BJ (cell line): ENCODE measurements at regions not wholly inside any gene's neighbourhood (a gene's known extent, or its start where the extent isn't known, plus 50 kb on each side); places are given as distances from the start of the nearest gene placed in this dataset.

Experiments used
- CTCF ChIA-PET: fragments of 350-600 bp; formaldehyde crosslinking; extraction: SDS; loops from one replicate; lab custom pipeline; 2021; ENCODE audit warnings: antibody characterized with exemption, inconsistent platforms; lab: Yijun Ruan, JAX
- POLR2A ChIA-PET: fragments of 300-600 bp; sonication (Branson Sonifier 250); formaldehyde crosslinking; extraction: SDS; loops from one replicate; lab custom pipeline; 2021; ENCODE audit warnings: antibody characterized with exemption; lab: Charles Lee
- DNase-seq: peaks from one replicate; pipeline ENCODE4 v3.0.0-alpha.2; 2011; ENCODE audit warnings: low read depth
- H3K27me3 ChIP-seq: 2 replicates; pipeline ENCODE4 v1.6.0; 2011; ENCODE audit warnings: low read length; ENCODE audit not compliant: control insufficient read depth, insufficient read depth
- H3K36me3 ChIP-seq: 2 replicates; pipeline ENCODE4 v1.5.1; 2011; ENCODE audit warnings: low read length; ENCODE audit not compliant: control insufficient read depth, insufficient read depth
- H3K4me3 ChIP-seq: 2 replicates; pipeline ENCODE4 v1.5.1; 2011; ENCODE audit warnings: low read depth, mild to moderate bottlenecking, control low read depth, low read length
- CTCF ChIP-seq: IDR thresholded peaks from 2 replicates; pipeline ENCODE4 v1.5.1; 2011; ENCODE audit warnings: low read depth, mild to moderate bottlenecking, control low read depth, inconsistent platforms, low read length, moderate library complexity; ENCODE audit not compliant: insufficient read depth

- no peaks in the 10 kb centered on the region for H3K36me3 ChIP-seq
- CTCF ChIA-PET, result interaction anchor here (1.0 kb wide), 1 partner anchor 9 kb away, joined by 3 read pairs; no protein-coding TSS in a partner anchor
- H3K4me3 ChIP-seq, result no peak overlapping the region
- no peak for DNase-seq
- H3K27me3 ChIP-seq, result 0 out of 2 replicates have a peak, but pooled peaks cover 1% of the 10 kb centered on the region
- TF ChIP-seq CTCF, result no peak
- POLR2A ChIA-PET, result no interaction called here
Measured at GRCh38 chr10:47209466-47209865, 90.5 kb upstream of the GDF10 start.

- no peak for DNase-seq
- ChIA-PET POLR2A (no interaction called here), CTCF (interaction anchor here (0.9 kb wide), 1 partner anchor 12 kb away, joined by 3 read pairs; no protein-coding TSS in a partner anchor)
- Histone ChIP-seq H3K36me3 (no peaks in the 10 kb centered on the region), H3K27me3 (peaks cover 2% of the 10 kb centered on the region; the same call in 1 of the 2 replicates), H3K4me3 (no peak overlapping the region)
- no peak for TF ChIP-seq CTCF
Measured at GRCh38 chr10:47214520-47214919, 85.5 kb upstream of the GDF10 start.

- ChIA-PET CTCF (interaction anchor here (0.9 kb wide), 1 partner anchor 170 kb away, joined by 3 read pairs; no protein-coding TSS in a partner anchor), POLR2A (no interaction called here)
- H3K36me3 ChIP-seq, result no peaks in the 10 kb centered on the region
- peaks cover 2% of the 10 kb centered on the region; the same call in 1 of the 2 replicates for H3K27me3 ChIP-seq
- DNase-seq, result no peak
- H3K4me3 ChIP-seq, result no peak overlapping the region
- TF ChIP-seq CTCF, result no peak
Measured at GRCh38 chr10:47217113-47217512, 82.9 kb upstream of the GDF10 start.

GRCh38 chr10:47218803-47219202 is 81.2 kb upstream of the GDF10 start:
- POLR2A ChIA-PET, result no interaction called here
- TF ChIP-seq CTCF, result no peak
- DNase-seq, result no peak
- CTCF ChIA-PET, result interaction anchor here (0.9 to 1.3 kb wide), 3 partner anchors 9 to 171 kb away, joined by 3 to 4 read pairs (median 3); no protein-coding TSS in a partner anchor
- peaks cover 2% of the 10 kb centered on the region; the same call in 1 of the 2 replicates for H3K27me3 ChIP-seq
- no peaks in the 10 kb centered on the region for H3K36me3 ChIP-seq
- no peak overlapping the region for H3K4me3 ChIP-seq

- POLR2A ChIA-PET, result no interaction called here
- Histone ChIP-seq H3K27me3 (peaks cover 5% of the 10 kb centered on the region), H3K36me3 (no peaks in the 10 kb centered on the region), H3K4me3 (no peak overlapping the region)
- DNase-seq, result no peak
- TF ChIP-seq CTCF, result no peak
- CTCF ChIA-PET, result interaction anchor here (1.4 to 2.6 kb wide), 2 partner anchors 11 to 198 kb away, joined by 3 to 9 read pairs; no protein-coding TSS in a partner anchor
Measured at GRCh38 chr10:47222461-47222860, 77.5 kb upstream of the GDF10 start.
